ENCODE measurements at regions not wholly inside any gene's neighbourhood (a gene's known extent, or its start where the extent isn't known, plus 50 kb on each side); places are given as distances from the start of the nearest gene placed in this dataset.

GRCh38 chr5:143713047-143714003, 98.6 kb upstream of the HMHB1 start:
- TF ChIP-seq, protein P1, sequence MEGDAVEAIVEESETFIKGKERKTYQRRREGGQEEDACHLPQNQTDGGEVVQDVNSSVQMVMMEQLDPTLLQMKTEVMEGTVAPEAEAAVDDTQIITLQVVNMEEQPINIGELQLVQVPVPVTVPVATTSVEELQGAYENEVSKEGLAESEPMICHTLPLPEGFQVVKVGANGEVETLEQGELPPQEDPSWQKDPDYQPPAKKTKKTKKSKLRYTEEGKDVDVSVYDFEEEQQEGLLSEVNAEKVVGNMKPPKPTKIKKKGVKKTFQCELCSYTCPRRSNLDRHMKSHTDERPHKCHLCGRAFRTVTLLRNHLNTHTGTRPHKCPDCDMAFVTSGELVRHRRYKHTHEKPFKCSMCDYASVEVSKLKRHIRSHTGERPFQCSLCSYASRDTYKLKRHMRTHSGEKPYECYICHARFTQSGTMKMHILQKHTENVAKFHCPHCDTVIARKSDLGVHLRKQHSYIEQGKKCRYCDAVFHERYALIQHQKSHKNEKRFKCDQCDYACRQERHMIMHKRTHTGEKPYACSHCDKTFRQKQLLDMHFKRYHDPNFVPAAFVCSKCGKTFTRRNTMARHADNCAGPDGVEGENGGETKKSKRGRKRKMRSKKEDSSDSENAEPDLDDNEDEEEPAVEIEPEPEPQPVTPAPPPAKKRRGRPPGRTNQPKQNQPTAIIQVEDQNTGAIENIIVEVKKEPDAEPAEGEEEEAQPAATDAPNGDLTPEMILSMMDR (IDR thresholded peaks at IDR 0.05), result no peak
- TF ChIP-seq POLR2A (IDR thresholded peaks at IDR 0.05), result no peak

Data from uterus (tissue), 2 donors.